Activated gamma-delta T cell treated with Interleukin-2 at 50 U/mL for 16 hours (primary cell): ENCODE measurements at regions not wholly inside any gene's neighbourhood (a gene's known extent, or its start where the extent isn't known, plus 50 kb on each side); places are given as distances from the start of the nearest gene placed in this dataset.
"Not testable (repeated sequence)": the region's sequence is repeated elsewhere in the genome, so short reads cannot be mapped to it uniquely, and the experiment has no call there.

Experiments used
- DNase-seq: peaks from one replicate; pipeline ENCODE4 v3.0.0-alpha.2; 2020

GRCh38 chr14:59018978-59019377 is 169.5 kb upstream of the DAAM1 start:
- no peak for DNase-seq

GRCh38 chr14:59020382-59020781 is 168.1 kb upstream of the DAAM1 start:
- no peak for DNase-seq

GRCh38 chr14:59022144-59022543 is 166.3 kb upstream of the DAAM1 start:
- no peak for DNase-seq

- no peak for DNase-seq
Measured at GRCh38 chr14:59026081-59026480, 162.4 kb upstream of the DAAM1 start.

- not testable (repeated sequence) for DNase-seq
Measured at GRCh38 chr14:59026640-59027039, 161.8 kb upstream of the DAAM1 start.

GRCh38 chr14:59028476-59029202 is 159.8 kb upstream of the DAAM1 start:
- no peak for DNase-seq

GRCh38 chr14:59032826-59033225 is 155.6 kb upstream of the DAAM1 start:
- DNase-seq = no peak

GRCh38 chr14:59036134-59036533 is 152.3 kb upstream of the DAAM1 start:
- DNase-seq = no peak

- no peak for DNase-seq
Measured at GRCh38 chr14:59037086-59037485, 151.4 kb upstream of the DAAM1 start.

GRCh38 chr14:59037620-59038019 is 150.8 kb upstream of the DAAM1 start:
- no peak for DNase-seq

- no peak for DNase-seq
Measured at GRCh38 chr14:59038746-59039145, 149.7 kb upstream of the DAAM1 start.

GRCh38 chr14:59041308-59041707 is 147.2 kb upstream of the DAAM1 start:
- no peak for DNase-seq

- DNase-seq = no peak
Measured at GRCh38 chr14:59044707-59045106, 143.8 kb upstream of the DAAM1 start.

- no peak for DNase-seq
Measured at GRCh38 chr14:59046746-59047145, 141.7 kb upstream of the DAAM1 start.

GRCh38 chr14:59055006-59055405 is 133.5 kb upstream of the DAAM1 start:
- no peak for DNase-seq

GRCh38 chr14:59055439-59056045 is 132.9 kb upstream of the DAAM1 start:
- peak; percentile 5 for DNase-seq

GRCh38 chr14:59057551-59057950 is 130.9 kb upstream of the DAAM1 start:
- no peak for DNase-seq

- not testable (repeated sequence) for DNase-seq
Measured at GRCh38 chr14:59058776-59059175, 129.7 kb upstream of the DAAM1 start.

GRCh38 chr14:59060841-59061240 is 127.6 kb upstream of the DAAM1 start:
- no peak for DNase-seq

- no peak for DNase-seq
Measured at GRCh38 chr14:59061292-59061691, 127.2 kb upstream of the DAAM1 start.

GRCh38 chr14:59063259-59063658 is 125.2 kb upstream of the DAAM1 start:
- no peak for DNase-seq

GRCh38 chr14:59067127-59067894 is 121.2 kb upstream of the DAAM1 start:
- no peak for DNase-seq

- DNase-seq = no peak
Measured at GRCh38 chr14:59069163-59069854, 119.2 kb upstream of the DAAM1 start.
